Keratinocyte (primary cell): ENCODE measurements at regions not wholly inside any gene's neighbourhood (a gene's known extent, or its start where the extent isn't known, plus 50 kb on each side); places are given as distances from the start of the nearest gene placed in this dataset.
A peak's percentile ranks its signal among the peaks of the same experiment; 100 is the strongest.

Experiments used
- DNase-seq: peaks from one replicate; pipeline ENCODE4 v3.0.0-alpha.2; 2011; ENCODE audit warnings: low read depth, missing footprints, low spot score
- FAIRE-seq: peaks from 2 replicates; lab custom pipeline; 2011; peaks lifted over from hg19 to GRCh38; lab: Jason Lieb, UNC
- H2AFZ ChIP-seq: 2 replicates; pipeline ENCODE4 v1.6.0; 2012; ENCODE audit warnings: low read length, control low read depth, inconsistent platforms; ENCODE audit not compliant: control insufficient read depth
- H3K27ac ChIP-seq: 2 replicates; pipeline ENCODE4 v1.5.1; 2011; ENCODE audit warnings: low read length; ENCODE audit not compliant: control insufficient read depth, insufficient read depth
- H3K27me3 ChIP-seq: 3 replicates; pipeline ENCODE4 v1.6.0; 2011; ENCODE audit warnings: low read length; ENCODE audit not compliant: control insufficient read depth, insufficient read depth; ENCODE audit errors: extremely low read depth
- H3K36me3 ChIP-seq, 2 experiments: 2 replicates in 1 of 2; 3 replicates in 1 of 2; pipeline ENCODE4 v1.5.1; 2011; ENCODE audit warnings: low read length in 2 of 2, mild to moderate bottlenecking in 1 of 2; ENCODE audit not compliant: control insufficient read depth in 2 of 2, insufficient read depth in 2 of 2; ENCODE audit errors: extremely low read depth in 1 of 2
- H3K4me1 ChIP-seq: 3 replicates; pipeline ENCODE4 v1.5.1; 2011; ENCODE audit warnings: low read length; ENCODE audit not compliant: control insufficient read depth, insufficient read depth; ENCODE audit errors: extremely low read depth
- H3K4me2 ChIP-seq: 3 replicates; pipeline ENCODE4 v1.6.0; 2011; ENCODE audit warnings: low read depth, low read length; ENCODE audit not compliant: control insufficient read depth, insufficient read depth; ENCODE audit errors: extremely low read depth
- H3K4me3 ChIP-seq, 3 experiments: fragments of 200-600 bp in 1 of 3; sonication (generic) in 1 of 3; 2 replicates in 2 of 3; 3 replicates in 1 of 3; pipeline ENCODE4 v1.5.1; 2011 to 2016; ENCODE audit warnings: low read length in 3 of 3, mild to moderate bottlenecking in 3 of 3, control low read depth in 2 of 3, inconsistent platforms in 1 of 3, low read depth in 1 of 3, mixed read lengths in 1 of 3, mixed run types in 1 of 3, moderate library complexity in 1 of 3; ENCODE audit not compliant: control insufficient read depth in 2 of 3, insufficient read depth in 2 of 3; ENCODE audit errors: extremely low read depth in 1 of 3
- H3K79me2 ChIP-seq: 2 replicates; pipeline ENCODE4 v1.6.0; 2012; ENCODE audit warnings: low read length; ENCODE audit not compliant: control insufficient read depth, insufficient read depth
- H3K9ac ChIP-seq: 3 replicates; pipeline ENCODE4 v1.6.0; 2011; ENCODE audit warnings: low read length; ENCODE audit not compliant: control insufficient read depth, insufficient read depth; ENCODE audit errors: extremely low read depth
- H3K9me1 ChIP-seq: 3 replicates; pipeline ENCODE4 v1.6.0; 2011; ENCODE audit warnings: low read length; ENCODE audit not compliant: control insufficient read depth, insufficient read depth; ENCODE audit errors: extremely low read depth
- H3K9me3 ChIP-seq: 2 replicates; pipeline ENCODE4 v1.5.1; 2012; ENCODE audit warnings: low read depth, low read length; ENCODE audit not compliant: control insufficient read depth
- H4K20me1 ChIP-seq: 3 replicates; pipeline ENCODE4 v1.6.0; 2011; ENCODE audit warnings: low read length; ENCODE audit not compliant: control insufficient read depth, insufficient read depth; ENCODE audit errors: extremely low read depth
- EZH2 ChIP-seq: IDR thresholded peaks from one replicate; pipeline ENCODE4 v1.6.1; 2012; ENCODE audit warnings: inconsistent platforms, mild to moderate bottlenecking, low read length, moderate library complexity
- dilution Hi-C: fragments of 300-500 bp; cut with MboI; formaldehyde crosslinking; loops from one replicate; pipeline ENCODE4 v1.7.0; 2020; ENCODE audit warnings: low sequenced_read_pairs; ENCODE audit not compliant: extremely low pct_ligation_motif_present
- TF ChIP-seq, protein P1 (sequence below), 3 experiments: IDR thresholded peaks in 1 of 3; conservative IDR thresholded peaks in 1 of 3; optimal IDR thresholded peaks in 1 of 3; 2 replicates in 2 of 3; 3 replicates in 1 of 3; pipeline versions ENCODE3 to v1.5.1; 2011; ENCODE audit warnings: low read length in 3 of 3, mild to moderate bottlenecking in 3 of 3, moderate library complexity in 2 of 3, control low read depth in 1 of 3, inconsistent platforms in 1 of 3; ENCODE audit not compliant: insufficient read depth in 2 of 3; ENCODE audit errors: extremely low read depth in 1 of 3

DNA sequence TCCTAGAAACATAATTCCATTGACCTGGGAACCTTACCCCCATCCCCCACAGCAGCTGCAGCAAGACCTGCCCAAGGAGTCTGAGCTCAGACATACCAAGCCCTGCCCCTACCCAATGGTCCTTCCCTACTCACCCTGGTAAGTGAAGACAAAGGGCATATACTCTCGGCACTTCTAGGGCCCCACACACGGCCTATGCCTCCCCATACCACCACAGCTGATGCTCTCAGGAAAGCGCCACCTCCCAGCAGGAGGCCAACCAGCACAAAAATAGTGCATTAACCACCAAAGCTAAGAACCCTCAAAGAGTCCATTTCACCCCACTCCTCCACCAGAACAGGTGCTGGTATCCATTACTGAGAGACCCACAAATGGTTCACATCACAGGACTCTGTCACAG is 74.4 kb upstream of the GUCY1A2 start:
- Histone ChIP-seq H3K4me1 (no peaks in the 10 kb centered on the region), H3K9me3 (no peaks in the 10 kb centered on the region), H3K9ac (no peak overlapping the region), H3K36me3 (no peaks in the 10 kb centered on the region), H3K4me2 (no peak overlapping the region), H3K4me3 (no peak overlapping the region), H3K27me3 (no peaks in the 10 kb centered on the region), H4K20me1 (no peaks in the 10 kb centered on the region), H2AFZ (no peak overlapping the region), H3K27ac (no peak overlapping the region), H3K9me1 (no peaks in the 10 kb centered on the region), H3K79me2 (no peaks in the 10 kb centered on the region)
- TF ChIP-seq, protein P1, sequence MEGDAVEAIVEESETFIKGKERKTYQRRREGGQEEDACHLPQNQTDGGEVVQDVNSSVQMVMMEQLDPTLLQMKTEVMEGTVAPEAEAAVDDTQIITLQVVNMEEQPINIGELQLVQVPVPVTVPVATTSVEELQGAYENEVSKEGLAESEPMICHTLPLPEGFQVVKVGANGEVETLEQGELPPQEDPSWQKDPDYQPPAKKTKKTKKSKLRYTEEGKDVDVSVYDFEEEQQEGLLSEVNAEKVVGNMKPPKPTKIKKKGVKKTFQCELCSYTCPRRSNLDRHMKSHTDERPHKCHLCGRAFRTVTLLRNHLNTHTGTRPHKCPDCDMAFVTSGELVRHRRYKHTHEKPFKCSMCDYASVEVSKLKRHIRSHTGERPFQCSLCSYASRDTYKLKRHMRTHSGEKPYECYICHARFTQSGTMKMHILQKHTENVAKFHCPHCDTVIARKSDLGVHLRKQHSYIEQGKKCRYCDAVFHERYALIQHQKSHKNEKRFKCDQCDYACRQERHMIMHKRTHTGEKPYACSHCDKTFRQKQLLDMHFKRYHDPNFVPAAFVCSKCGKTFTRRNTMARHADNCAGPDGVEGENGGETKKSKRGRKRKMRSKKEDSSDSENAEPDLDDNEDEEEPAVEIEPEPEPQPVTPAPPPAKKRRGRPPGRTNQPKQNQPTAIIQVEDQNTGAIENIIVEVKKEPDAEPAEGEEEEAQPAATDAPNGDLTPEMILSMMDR (optimal IDR thresholded peaks at IDR 0.05 in 1 of 3, IDR thresholded peaks at IDR 0.05 in 1 of 3, conservative IDR thresholded peaks at IDR 0.05 in 1 of 3; ENCODE audit: extremely low read depth in 1 of 3, insufficient read depth in 2 of 3, low read length in 3 of 3) = no peak
- no peak for TF ChIP-seq EZH2
- FAIRE-seq = no peak
- no peak for DNase-seq
- dilution Hi-C loops = no loop called here

DNA sequence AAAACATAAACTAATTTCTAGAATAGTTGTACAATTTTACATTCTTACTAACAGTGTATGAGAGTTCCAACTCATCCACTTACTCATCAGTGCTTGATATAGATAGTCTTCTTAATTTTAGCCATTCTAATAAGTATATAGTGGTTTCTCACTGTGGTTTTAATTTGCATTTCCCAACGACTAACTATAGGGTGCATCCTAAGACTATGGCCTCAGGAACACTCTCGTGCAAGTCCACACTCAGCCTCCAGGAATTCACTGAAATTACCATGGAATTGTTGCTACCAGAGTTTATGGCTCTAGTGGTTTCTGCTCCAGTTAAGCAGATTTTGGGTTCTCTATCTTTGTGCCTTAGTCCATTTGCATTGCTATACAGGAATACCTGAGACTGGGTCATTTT is 60.1 kb upstream of the GUCY1A2 start:
- Histone ChIP-seq H3K27ac (no peak overlapping the region), H3K27me3 (no peaks in the 10 kb centered on the region), H3K4me1 (no peaks in the 10 kb centered on the region), H2AFZ (no peak overlapping the region), H3K36me3 (no peaks in the 10 kb centered on the region), H4K20me1 (no peaks in the 10 kb centered on the region), H3K9me1 (no peaks in the 10 kb centered on the region), H3K79me2 (no peaks in the 10 kb centered on the region), H3K9ac (no peak overlapping the region), H3K4me2 (no peak overlapping the region), H3K4me3 (no peak overlapping the region), H3K9me3 (no peaks in the 10 kb centered on the region)
- dilution Hi-C loops = no loop called here
- DNase-seq = no peak
- FAIRE-seq = no peak
- no peak for TF ChIP-seq EZH2
- TF ChIP-seq, protein P1 (optimal IDR thresholded peaks at IDR 0.05 in 1 of 3, IDR thresholded peaks at IDR 0.05 in 1 of 3, conservative IDR thresholded peaks at IDR 0.05 in 1 of 3; ENCODE audit: extremely low read depth in 1 of 3, insufficient read depth in 2 of 3, low read length in 3 of 3) = peak in 2 of 3 experiments; percentile 10 to 26
